Fibroblast of peridontal ligament (primary cell): ENCODE measurements at regions not wholly inside any gene's neighbourhood (a gene's known extent, or its start where the extent isn't known, plus 50 kb on each side); places are given as distances from the start of the nearest gene placed in this dataset.
"Not testable (repeated sequence)": the region's sequence is repeated elsewhere in the genome, so short reads cannot be mapped to it uniquely, and the experiment has no call there.

Experiments
- DNase-seq: peaks from one replicate; pipeline ENCODE4 v3.0.0-alpha.2; 2010; ENCODE audit errors: extremely low read depth

GRCh38 chr12:34223640-34224039 is 201.3 kb downstream of the ALG10 start:
- no peak for DNase-seq

- not testable (repeated sequence) for DNase-seq
These were observed 203.7 kb downstream of the ALG10 start for GRCh38 chr12:34226044-34226443.

GRCh38 chr12:34228046-34228445 is 205.8 kb downstream of the ALG10 start:
- DNase-seq = not testable (repeated sequence)

- not testable (repeated sequence) for DNase-seq
These were observed 206.7 kb downstream of the ALG10 start for GRCh38 chr12:34229033-34229432.

GRCh38 chr12:34233618-34234017 is 211.3 kb downstream of the ALG10 start:
- DNase-seq = no peak

GRCh38 chr12:34236073-34236472 is 213.8 kb downstream of the ALG10 start:
- DNase-seq = no peak

- no peak for DNase-seq
These were observed 222.3 kb downstream of the ALG10 start for GRCh38 chr12:34244608-34245007.

GRCh38 chr12:34249271-34249670 is 227.0 kb downstream of the ALG10 start:
- DNase-seq = no peak

- not testable (repeated sequence) for DNase-seq
These were observed 229.6 kb downstream of the ALG10 start for GRCh38 chr12:34251879-34252278.

- no peak for DNase-seq
These were observed 231.4 kb downstream of the ALG10 start for GRCh38 chr12:34253674-34254073.

- no peak for DNase-seq
These were observed 234.8 kb downstream of the ALG10 start for GRCh38 chr12:34257093-34257492.

GRCh38 chr12:34262140-34262539 is 239.8 kb downstream of the ALG10 start:
- not testable (repeated sequence) for DNase-seq

GRCh38 chr12:34264110-34264509 is 241.8 kb downstream of the ALG10 start:
- no peak for DNase-seq

- not testable (repeated sequence) for DNase-seq
These were observed 251.4 kb downstream of the ALG10 start for GRCh38 chr12:34273703-34274102.

GRCh38 chr12:34275129-34275528 is 252.8 kb downstream of the ALG10 start:
- DNase-seq = no peak

- no peak for DNase-seq
These were observed 264.2 kb downstream of the ALG10 start for GRCh38 chr12:34286483-34286882.

- DNase-seq = no peak
These were observed 264.6 kb downstream of the ALG10 start for GRCh38 chr12:34286934-34287333.

GRCh38 chr12:34287437-34287836 is 265.1 kb downstream of the ALG10 start:
- no peak for DNase-seq

- DNase-seq = no peak
These were observed 266.0 kb downstream of the ALG10 start for GRCh38 chr12:34287986-34288962.

- no peak for DNase-seq
These were observed 266.7 kb downstream of the ALG10 start for GRCh38 chr12:34288963-34289345.

GRCh38 chr12:34289431-34290380 is 267.4 kb downstream of the ALG10 start:
- no peak for DNase-seq

- DNase-seq = no peak
These were observed 268.2 kb downstream of the ALG10 start for GRCh38 chr12:34290381-34290995.
